Natural killer cell (primary cell): ENCODE measurements at regions not wholly inside any gene's neighbourhood (a gene's known extent, or its start where the extent isn't known, plus 50 kb on each side); places are given as distances from the start of the nearest gene placed in this dataset.

Experiments used
- ATAC-seq, 3 donors: fragments of 150-1000 bp in 2 of 3; fragments of 200-7000 bp in 1 of 3; cut with Tn5 transposase; 1 replicate in 1 of 3; 2 replicates in 2 of 3; pipeline ENCODE4 v1.10.0; 2021; ENCODE audit warnings: mild to moderate bottlenecking in 2 of 3, moderate library complexity in 2 of 3
- DNase-seq, 2 donors: peaks; one replicate each; pipeline versions ENCODE4 v3.0.0 to v3.0.0-alpha.2; 2013 to 2021; ENCODE audit warnings: mixed read lengths in 1 of 2
- H3K27ac ChIP-seq: one replicate; pipeline ENCODE4 v1.5.1; 2013; ENCODE audit warnings: mild to moderate bottlenecking, low read length
- H3K27me3 ChIP-seq: one replicate; pipeline ENCODE4 v1.6.1; 2013; ENCODE audit warnings: low read length; ENCODE audit not compliant: control insufficient read depth, insufficient read depth
- H3K36me3 ChIP-seq: one replicate; pipeline ENCODE4 v1.6.1; 2013; ENCODE audit warnings: low read length; ENCODE audit not compliant: control insufficient read depth, insufficient read depth
- H3K4me1 ChIP-seq: one replicate; pipeline ENCODE4 v1.6.1; 2013; ENCODE audit warnings: low read length; ENCODE audit not compliant: control insufficient read depth, insufficient read depth
- H3K4me3 ChIP-seq: one replicate; pipeline ENCODE4 v1.5.1; 2013; ENCODE audit warnings: low read length
- H3K9me3 ChIP-seq: one replicate; pipeline ENCODE4 v1.6.1; 2013; ENCODE audit warnings: low read length; ENCODE audit not compliant: control insufficient read depth, insufficient read depth
- H3K27ac Mint-ChIP-seq, 2 donors: one replicate each; pipeline ENCODE4 v1.8.0; 2022; ENCODE audit warnings: mild to moderate bottlenecking in 2 of 2, mixed read lengths in 2 of 2, moderate library complexity in 1 of 2
- H3K27me3 Mint-ChIP-seq, 2 donors: one replicate each; pipeline ENCODE4 v1.8.0; 2022; ENCODE audit warnings: low read depth in 2 of 2, mixed read lengths in 2 of 2
- H3K36me3 Mint-ChIP-seq: one replicate; pipeline ENCODE4 v1.8.0; 2022; ENCODE audit warnings: mixed read lengths
- H3K4me1 Mint-ChIP-seq, 2 donors: one replicate each; pipeline ENCODE4 v1.8.0; 2022; ENCODE audit warnings: mixed read lengths in 2 of 2
- H3K4me3 Mint-ChIP-seq: one replicate; pipeline ENCODE4 v1.8.0; 2022; ENCODE audit warnings: mild to moderate bottlenecking, moderate library complexity, mixed read lengths
- H3K9me3 Mint-ChIP-seq, 2 donors: one replicate each; pipeline ENCODE4 v1.8.0; 2022; ENCODE audit warnings: mixed read lengths in 2 of 2
- CTCF ChIP-seq: fragments of 200-600 bp; IDR thresholded peaks from one replicate; pipeline ENCODE4 v1.8.0; 2022; ENCODE audit warnings: antibody characterized with exemption
- WGBS: methylation state at CpG from one replicate; pipeline ENCODE4 v1.1.7; 2013; ENCODE audit warnings: missing lambda C conversion rate; ENCODE audit not compliant: insufficient coverage; 5-methylcytosine and 5-hydroxymethylcytosine counted together
- intact Hi-C: fragments of 100-400 bp; cut with micrococcal nuclease; formaldehyde crosslinking; loops from one replicate; pipeline ENCODE4 v1.14.2; 2022

GRCh38 chr5:108678091-108678490 lies 69.6 kb upstream of the FER start:
- no peaks in the 10 kb centered on the region for H3K9me3 Mint-ChIP-seq

GRCh38 chr5:108675736-108676135 lies 72.0 kb upstream of the FER start:
- H3K27ac ChIP-seq, result no peak overlapping the region
- no peaks in the 10 kb centered on the region for H3K27me3 ChIP-seq
- H3K4me1 ChIP-seq, result no peaks in the 10 kb centered on the region
- H3K4me1 Mint-ChIP-seq, result no peaks in the 10 kb centered on the region
- H3K4me3 Mint-ChIP-seq, result no peak overlapping the region
- intact Hi-C loops, result no loop called here
- no peak for TF ChIP-seq CTCF
- no peaks in the 10 kb centered on the region for H3K9me3 Mint-ChIP-seq
- H3K9me3 ChIP-seq, result no peaks in the 10 kb centered on the region
- no peaks in the 10 kb centered on the region for H3K36me3 ChIP-seq
- no peak overlapping the region for H3K4me3 ChIP-seq
- ATAC-seq, result no peak
- H3K27me3 Mint-ChIP-seq, result peaks cover 3 to 18% of the 10 kb centered on the region in 2 donors
- H3K27ac Mint-ChIP-seq, result no peak overlapping the region
- H3K36me3 Mint-ChIP-seq, result no peaks in the 10 kb centered on the region
- no peak for DNase-seq
- WGBS, result 96% methylated on average over 5 of the region's 5 CpGs

More at GRCh38 chr5:108678091-108678490, 69.6 kb upstream of the FER start:
- ATAC-seq (no peak), DNase-seq (no peak)
- Mint-ChIP-seq H3K36me3 (no peaks in the 10 kb centered on the region), H3K4me3 (no peak overlapping the region), H3K27ac (no peak overlapping the region), H3K27me3 (peaks cover 3 to 17% of the 10 kb centered on the region in 2 donors), H3K4me1 (no peaks in the 10 kb centered on the region)
- WGBS, result 83% methylated on average over 4 of the region's 4 CpGs
- no peaks in the 10 kb centered on the region for H3K4me1 ChIP-seq
- no peak overlapping the region for H3K4me3 ChIP-seq
- intact Hi-C loops, result no loop called here
- no peaks in the 10 kb centered on the region for H3K27me3 ChIP-seq
- no peaks in the 10 kb centered on the region for H3K9me3 ChIP-seq
- no peaks in the 10 kb centered on the region for H3K36me3 ChIP-seq
- no peak overlapping the region for H3K27ac ChIP-seq
- no peak for TF ChIP-seq CTCF

- 69% methylated on average over 2 of the region's 2 CpGs for WGBS
- ATAC-seq (no peak), DNase-seq (no peak)
- H3K4me3 Mint-ChIP-seq, result no peak overlapping the region
- Histone ChIP-seq H3K27me3 (no peaks in the 10 kb centered on the region), H3K27ac (no peak overlapping the region), H3K4me3 (no peak overlapping the region), H3K36me3 (no peaks in the 10 kb centered on the region), H3K9me3 (no peaks in the 10 kb centered on the region), H3K4me1 (no peaks in the 10 kb centered on the region)
- peaks cover 12 to 31% of the 10 kb centered on the region in 2 donors for H3K27me3 Mint-ChIP-seq
- intact Hi-C loops, result no loop called here
- H3K9me3 Mint-ChIP-seq, result no peaks in the 10 kb centered on the region
- no peaks in the 10 kb centered on the region for H3K4me1 Mint-ChIP-seq
- no peak for TF ChIP-seq CTCF
- no peak overlapping the region for H3K27ac Mint-ChIP-seq
- H3K36me3 Mint-ChIP-seq, result no peaks in the 10 kb centered on the region
Observed at GRCh38 chr5:108672639-108673038, 75.1 kb upstream of the FER start.

- Mint-ChIP-seq H3K4me3 (no peak overlapping the region), H3K27ac (no peak overlapping the region), H3K36me3 (no peaks in the 10 kb centered on the region), H3K27me3 (peaks cover 12 to 34% of the 10 kb centered on the region in 2 donors), H3K9me3 (no peaks in the 10 kb centered on the region), H3K4me1 (no peaks in the 10 kb centered on the region)
- Histone ChIP-seq H3K4me3 (no peak overlapping the region), H3K27me3 (no peaks in the 10 kb centered on the region), H3K9me3 (no peaks in the 10 kb centered on the region), H3K36me3 (no peaks in the 10 kb centered on the region), H3K27ac (no peak overlapping the region), H3K4me1 (no peaks in the 10 kb centered on the region)
- ATAC-seq (no peak), DNase-seq (no peak)
- intact Hi-C loops, result no loop called here
- WGBS, result 80% methylated on average over 7 of the region's 7 CpGs
- TF ChIP-seq CTCF, result no peak
Observed at GRCh38 chr5:108670591-108671289, 77.0 kb upstream of the FER start.
